H1 (cell line): ENCODE measurements at regions not wholly inside any gene's neighbourhood (a gene's known extent, or its start where the extent isn't known, plus 50 kb on each side); places are given as distances from the start of the nearest gene placed in this dataset.

ENCODE experiments used
- CTCF ChIA-PET: fragments of 300-600 bp; sonication (Branson Sonifier 250); formaldehyde crosslinking; loops from one replicate; lab custom pipeline; 2021; ENCODE audit not compliant: partially characterized antibody; lab: Charles Lee
- POLR2A ChIA-PET: fragments of 300-600 bp; sonication (Branson Sonifier 250); formaldehyde crosslinking; loops from one replicate; lab custom pipeline; 2021; ENCODE audit warnings: inconsistent platforms; ENCODE audit not compliant: partially characterized antibody; lab: Charles Lee
- DNase-seq, 2 experiments: peaks; one replicate each; pipeline versions ENCODE4 v3.0.0 to v3.0.0-alpha.2; 2010 to 2022; ENCODE audit warnings: low spot score in 2 of 2, low read depth in 1 of 2, mixed read lengths in 1 of 2
- FAIRE-seq: peaks from 2 replicates; lab custom pipeline; 2011; peaks lifted over from hg19 to GRCh38; lab: Jason Lieb, UNC
- H2AFZ ChIP-seq: 2 replicates; pipeline ENCODE4 v1.8.1; 2012; ENCODE audit warnings: low read length, inconsistent platforms
- H2AK5ac ChIP-seq: 2 replicates; pipeline ENCODE4 v1.6.1; 2013; ENCODE audit warnings: low read depth, low read length
- H2BK120ac ChIP-seq: replicated peaks from 2 replicates; pipeline ENCODE3; 2013; ENCODE audit warnings: low read depth, low read length, inconsistent platforms
- H2BK12ac ChIP-seq: 2 replicates; pipeline ENCODE4 v1.6.1; 2013; ENCODE audit warnings: low read depth, low read length
- H2BK15ac ChIP-seq: 2 replicates; pipeline ENCODE4 v1.6.1; 2013; ENCODE audit warnings: low read length
- H2BK20ac ChIP-seq: 2 replicates; pipeline ENCODE4 v1.6.1; 2013; ENCODE audit warnings: low read length
- H2BK5ac ChIP-seq: 2 replicates; pipeline ENCODE4 v1.6.1; 2013; ENCODE audit warnings: low read depth, low read length
- H3K14ac ChIP-seq: 2 replicates; pipeline ENCODE4 v1.6.1; 2013; ENCODE audit warnings: inconsistent platforms; ENCODE audit not compliant: insufficient read length
- H3K18ac ChIP-seq: 2 replicates; pipeline ENCODE4 v1.6.1; 2013; ENCODE audit warnings: low read length; ENCODE audit errors: extremely low read depth
- H3K23ac ChIP-seq: 2 replicates; pipeline ENCODE4 v1.6.1; 2013; ENCODE audit warnings: inconsistent platforms; ENCODE audit not compliant: insufficient read length
- H3K23me2 ChIP-seq: 2 replicates; pipeline ENCODE4 v1.6.1; 2013; ENCODE audit warnings: low read depth, low read length
- H3K27ac ChIP-seq: 2 replicates; pipeline ENCODE4 v1.6.1; 2011; ENCODE audit warnings: low read depth, low read length, inconsistent platforms
- H3K27me3 ChIP-seq, 4 experiments: replicated peaks in 1 of 4; 1 replicate in 1 of 4; 2 replicates in 3 of 4; pipeline versions ENCODE4 v1.6.1 to v1.8.1; 2011 to 2013; ENCODE audit warnings: low read length in 3 of 4, mild to moderate bottlenecking in 3 of 4, inconsistent platforms in 2 of 4, mixed read lengths in 2 of 4, moderate library complexity in 1 of 4; ENCODE audit not compliant: control insufficient read depth in 3 of 4, insufficient read depth in 3 of 4; ENCODE audit errors: extremely low read depth in 1 of 4
- H3K36me3 ChIP-seq, 4 experiments: 2 replicates each; pipeline versions ENCODE4 v1.6.1 to v1.8.1; 2011 to 2013; ENCODE audit warnings: mild to moderate bottlenecking in 4 of 4, low read length in 3 of 4, moderate library complexity in 2 of 4, control low read depth in 1 of 4, inconsistent platforms in 1 of 4; ENCODE audit not compliant: insufficient read depth in 4 of 4, control insufficient read depth in 2 of 4
- H3K4ac ChIP-seq: replicated peaks from 2 replicates; pipeline ENCODE3; 2013; ENCODE audit warnings: low read length, low read depth, mixed read lengths, inconsistent platforms; ENCODE audit not compliant: insufficient read length
- H3K4me1 ChIP-seq, 4 experiments: replicated peaks in 1 of 4; 1 replicate in 1 of 4; 2 replicates in 3 of 4; pipeline versions ENCODE4 v1.6.1 to v1.8.1; 2011 to 2013; ENCODE audit warnings: low read length in 3 of 4, inconsistent platforms in 2 of 4, mixed read lengths in 1 of 4; ENCODE audit not compliant: insufficient read depth in 4 of 4, control insufficient read depth in 3 of 4
- H3K4me2 ChIP-seq, 2 experiments: 2 replicates each; pipeline versions ENCODE4 v1.6.1 to v1.8.1; 2011 to 2013; ENCODE audit warnings: low read depth in 2 of 2, low read length in 2 of 2, control low read depth in 1 of 2, inconsistent platforms in 1 of 2, mild to moderate bottlenecking in 1 of 2; ENCODE audit not compliant: insufficient read depth in 1 of 2
- H3K4me3 ChIP-seq, 4 experiments: fragments of 200-600, 300-600 bp in 1 of 4; sonication (generic), shearing (Covaris generic), sonication (Bioruptor Twin) in 1 of 4; 2 replicates each; pipeline versions ENCODE4 v1.5.1 to v1.8.1; 2011 to 2016; ENCODE audit warnings: low read length in 4 of 4, low read depth in 3 of 4, control low read depth in 2 of 4, inconsistent platforms in 2 of 4, mild to moderate bottlenecking in 2 of 4, mixed read lengths in 1 of 4, moderate library complexity in 1 of 4; ENCODE audit not compliant: insufficient read depth in 2 of 4; ENCODE audit errors: extremely low read depth in 1 of 4
- H3K56ac ChIP-seq: replicated peaks from 2 replicates; pipeline ENCODE3; 2013; ENCODE audit warnings: low read depth, mild to moderate bottlenecking, mixed read lengths, low read length, inconsistent platforms; ENCODE audit not compliant: insufficient read length
- H3K79me1 ChIP-seq: 2 replicates; pipeline ENCODE4 v1.6.1; 2013; ENCODE audit warnings: low read depth, low read length, control low read depth
- H3K79me2 ChIP-seq, 2 experiments: 2 replicates each; pipeline versions ENCODE4 v1.6.1 to v1.8.1; 2012 to 2013; ENCODE audit warnings: low read length in 2 of 2, mild to moderate bottlenecking in 2 of 2, inconsistent platforms in 1 of 2; ENCODE audit not compliant: insufficient read depth in 2 of 2, control insufficient read depth in 1 of 2
- H3K9ac ChIP-seq, 4 experiments: replicated peaks in 1 of 4; 1 replicate in 1 of 4; 2 replicates in 3 of 4; pipeline versions ENCODE4 v1.6.1 to v1.8.1; 2011 to 2013; ENCODE audit warnings: low read depth in 3 of 4, low read length in 3 of 4, control low read depth in 2 of 4, mild to moderate bottlenecking in 2 of 4, moderate library complexity in 2 of 4, inconsistent platforms in 1 of 4; ENCODE audit errors: extremely low read depth in 1 of 4
- H3K9me3 ChIP-seq, 2 experiments: 2 replicates each; pipeline versions ENCODE4 v1.6.1 to v1.8.1; 2012 to 2013; ENCODE audit warnings: mild to moderate bottlenecking in 2 of 2, moderate library complexity in 2 of 2, control low read depth in 1 of 2, inconsistent platforms in 1 of 2, low read depth in 1 of 2, low read length in 1 of 2, mixed read lengths in 1 of 2; ENCODE audit not compliant: insufficient read depth in 2 of 2
- H4K20me1 ChIP-seq, 2 experiments: replicated peaks in 1 of 2; 2 replicates each; pipeline versions ENCODE3 to v1.8.1; 2011 to 2013; ENCODE audit warnings: inconsistent platforms in 2 of 2, low read length in 2 of 2, mild to moderate bottlenecking in 1 of 2; ENCODE audit not compliant: insufficient read depth in 2 of 2, control insufficient read depth in 1 of 2
- H4K5ac ChIP-seq: 2 replicates; pipeline ENCODE4 v1.6.1; 2013; ENCODE audit warnings: low read length, low read depth, mixed read lengths, inconsistent platforms; ENCODE audit not compliant: insufficient read length
- H4K8ac ChIP-seq: 2 replicates; pipeline ENCODE4 v1.8.0; 2013; ENCODE audit warnings: mild to moderate bottlenecking, moderate library complexity, low read length, inconsistent platforms; ENCODE audit not compliant: insufficient read depth; ENCODE audit errors: extremely low read depth
- H4K91ac ChIP-seq: replicated peaks from 2 replicates; pipeline ENCODE3; 2013; ENCODE audit warnings: low read length, mixed read lengths, inconsistent platforms; ENCODE audit not compliant: insufficient read length
- BACH1 ChIP-seq: IDR thresholded peaks from 2 replicates; pipeline ENCODE4 v1.6.1; 2012; ENCODE audit warnings: low read length, improper control_type of control experiment
- CBX8 ChIP-seq: fragments of 300-800, 300-1000 bp; sonication (generic); IDR thresholded peaks from 2 replicates; pipeline ENCODE4 v1.7.1; 2016; ENCODE audit warnings: low read depth, low read length, borderline replicate concordance
- HDAC2 ChIP-seq, 2 experiments: fragments of 300-600 bp in 1 of 2; sonication (generic) in 1 of 2; IDR thresholded peaks; 2 replicates each; pipeline ENCODE4 v1.6.1; 2011 to 2012; ENCODE audit warnings: low read depth in 2 of 2, low read length in 2 of 2, mild to moderate bottlenecking in 2 of 2, moderate library complexity in 2 of 2, borderline replicate concordance in 1 of 2, inconsistent platforms in 1 of 2
- JUND ChIP-seq: IDR thresholded peaks from 2 replicates; pipeline ENCODE4 v1.6.1; 2011; ENCODE audit warnings: mild to moderate bottlenecking, improper control_type of control experiment, low read length
- KDM5A ChIP-seq: fragments of 200-600 bp; IDR thresholded peaks from 2 replicates; pipeline ENCODE4 v1.7.1; 2012; ENCODE audit warnings: mild to moderate bottlenecking, low read length, inconsistent platforms, mixed read lengths
- MAFK ChIP-seq: IDR thresholded peaks from 2 replicates; pipeline ENCODE4 v1.6.1; 2012; ENCODE audit warnings: low read depth, mild to moderate bottlenecking, improper control_type of control experiment, low read length
- POLR2A ChIP-seq, 2 experiments: IDR thresholded peaks; 1 replicate in 1 of 2; 2 replicates in 1 of 2; pipeline ENCODE4 v1.6.1; 2011; ENCODE audit warnings: low read depth in 2 of 2, low read length in 2 of 2, mild to moderate bottlenecking in 2 of 2; ENCODE audit errors: control extremely low read depth in 1 of 2
- TF ChIP-seq, protein P1 (sequence below), 3 experiments: IDR thresholded peaks; 1 replicate in 2 of 3; 2 replicates in 1 of 3; pipeline versions ENCODE4 v1.5.1 to v1.6.1; 2011; ENCODE audit warnings: low read length in 3 of 3, mild to moderate bottlenecking in 3 of 3, inconsistent platforms in 2 of 3, low read depth in 1 of 3, moderate library complexity in 1 of 3; ENCODE audit not compliant: insufficient read depth in 1 of 3; ENCODE audit errors: control extremely low read depth in 1 of 3
- TF ChIP-seq, protein P2 (sequence below): IDR thresholded peaks from 2 replicates; pipeline ENCODE4 v1.6.1; 2012; ENCODE audit warnings: inconsistent platforms
- TF ChIP-seq, protein P3 (sequence below): IDR thresholded peaks from 2 replicates; pipeline ENCODE4 v1.6.1; 2012; ENCODE audit warnings: inconsistent platforms

DNA sequence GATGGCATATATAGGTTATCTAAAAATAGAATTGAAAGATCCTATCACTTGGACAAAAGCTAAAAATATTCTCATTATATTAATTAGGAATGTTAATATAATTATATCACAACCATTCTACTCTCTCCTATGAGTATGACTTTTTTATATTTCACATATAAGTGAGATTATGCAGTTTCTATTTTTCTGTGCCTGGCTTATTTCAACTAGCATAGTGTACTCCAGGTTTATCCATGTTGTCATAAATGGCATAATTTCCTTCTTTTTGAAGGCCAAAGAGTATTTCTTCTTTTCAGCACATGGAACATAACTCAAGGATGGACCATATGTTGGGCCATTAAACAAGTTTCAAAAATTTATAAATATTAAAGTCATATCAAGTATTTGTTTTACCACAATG lies 421.2 kb upstream of the CTSO start:
- Histone ChIP-seq H3K27ac (no peak overlapping the region), H3K4me3 (no peak overlapping the region), H4K8ac (no peak overlapping the region), H4K91ac (no peak overlapping the region), H4K5ac (no peak overlapping the region), H3K36me3 (no peaks in the 10 kb centered on the region), H3K14ac (no peak overlapping the region), H3K56ac (no peak overlapping the region), H3K27me3 (no peaks in the 10 kb centered on the region; a peak in 1 of 7 replicates), H3K4me1 (peaks cover 0 to 2% (median 0%) of the 10 kb centered on the region in 4 experiments; a peak in 1 of 7 replicates), H3K4ac (no peak overlapping the region), H3K18ac (no peak overlapping the region), H3K79me1 (no peaks in the 10 kb centered on the region), H2BK120ac (no peak overlapping the region), H3K9ac (no peak overlapping the region), H3K4me2 (no peak overlapping the region), H2BK12ac (no peak overlapping the region), H2BK20ac (no peak overlapping the region), H3K23me2 (no peaks in the 10 kb centered on the region), H2BK5ac (no peak overlapping the region), H4K20me1 (no peaks in the 10 kb centered on the region), H3K79me2 (no peaks in the 10 kb centered on the region), H2BK15ac (no peak overlapping the region), H2AK5ac (no peak overlapping the region), H3K9me3 (no peaks in the 10 kb centered on the region), H3K23ac (no peak overlapping the region), H2AFZ (no peak overlapping the region)
- FAIRE-seq (no peak), DNase-seq (no peak)
- ChIA-PET CTCF (no interaction called here), POLR2A (no interaction called here)
- TF ChIP-seq KDM5A (no peak), MAFK (no peak), BACH1 (no peak), CBX8 (no peak), POLR2A (IDR thresholded peaks at IDR 0.05; ENCODE audit: control extremely low read depth in 1 of 2, low read depth in 2 of 2, low read length in 2 of 2) (no peak), JUND (no peak), HDAC2 (IDR thresholded peaks at IDR 0.05; ENCODE audit: borderline replicate concordance in 1 of 2, low read depth in 2 of 2, low read length in 2 of 2) (no peak)
- TF ChIP-seq, protein P1, sequence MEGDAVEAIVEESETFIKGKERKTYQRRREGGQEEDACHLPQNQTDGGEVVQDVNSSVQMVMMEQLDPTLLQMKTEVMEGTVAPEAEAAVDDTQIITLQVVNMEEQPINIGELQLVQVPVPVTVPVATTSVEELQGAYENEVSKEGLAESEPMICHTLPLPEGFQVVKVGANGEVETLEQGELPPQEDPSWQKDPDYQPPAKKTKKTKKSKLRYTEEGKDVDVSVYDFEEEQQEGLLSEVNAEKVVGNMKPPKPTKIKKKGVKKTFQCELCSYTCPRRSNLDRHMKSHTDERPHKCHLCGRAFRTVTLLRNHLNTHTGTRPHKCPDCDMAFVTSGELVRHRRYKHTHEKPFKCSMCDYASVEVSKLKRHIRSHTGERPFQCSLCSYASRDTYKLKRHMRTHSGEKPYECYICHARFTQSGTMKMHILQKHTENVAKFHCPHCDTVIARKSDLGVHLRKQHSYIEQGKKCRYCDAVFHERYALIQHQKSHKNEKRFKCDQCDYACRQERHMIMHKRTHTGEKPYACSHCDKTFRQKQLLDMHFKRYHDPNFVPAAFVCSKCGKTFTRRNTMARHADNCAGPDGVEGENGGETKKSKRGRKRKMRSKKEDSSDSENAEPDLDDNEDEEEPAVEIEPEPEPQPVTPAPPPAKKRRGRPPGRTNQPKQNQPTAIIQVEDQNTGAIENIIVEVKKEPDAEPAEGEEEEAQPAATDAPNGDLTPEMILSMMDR (IDR thresholded peaks at IDR 0.05; ENCODE audit: control extremely low read depth in 1 of 3, insufficient read depth in 1 of 3, low read depth in 1 of 3, low read length in 3 of 3): no peak
- TF ChIP-seq, protein P2, sequence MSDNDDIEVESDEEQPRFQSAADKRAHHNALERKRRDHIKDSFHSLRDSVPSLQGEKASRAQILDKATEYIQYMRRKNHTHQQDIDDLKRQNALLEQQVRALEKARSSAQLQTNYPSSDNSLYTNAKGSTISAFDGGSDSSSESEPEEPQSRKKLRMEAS: no peak
- TF ChIP-seq, protein P3, sequence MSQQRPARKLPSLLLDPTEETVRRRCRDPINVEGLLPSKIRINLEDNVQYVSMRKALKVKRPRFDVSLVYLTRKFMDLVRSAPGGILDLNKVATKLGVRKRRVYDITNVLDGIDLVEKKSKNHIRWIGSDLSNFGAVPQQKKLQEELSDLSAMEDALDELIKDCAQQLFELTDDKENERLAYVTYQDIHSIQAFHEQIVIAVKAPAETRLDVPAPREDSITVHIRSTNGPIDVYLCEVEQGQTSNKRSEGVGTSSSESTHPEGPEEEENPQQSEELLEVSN: no peak
